ENCODE measurements at regions not wholly inside any gene's neighbourhood (a gene's known extent, or its start where the extent isn't known, plus 50 kb on each side); places are given as distances from the start of the nearest gene placed in this dataset.

GRCh38 chr9:38198140-38198539 lies 129.1 kb upstream of the SHB start:
- H3K4me3 ChIP-seq (replicated peaks in 1 of 2; ENCODE audit: low read depth in 2 of 2, low read length in 2 of 2): no peak overlapping the region
- TF ChIP-seq, protein P1, sequence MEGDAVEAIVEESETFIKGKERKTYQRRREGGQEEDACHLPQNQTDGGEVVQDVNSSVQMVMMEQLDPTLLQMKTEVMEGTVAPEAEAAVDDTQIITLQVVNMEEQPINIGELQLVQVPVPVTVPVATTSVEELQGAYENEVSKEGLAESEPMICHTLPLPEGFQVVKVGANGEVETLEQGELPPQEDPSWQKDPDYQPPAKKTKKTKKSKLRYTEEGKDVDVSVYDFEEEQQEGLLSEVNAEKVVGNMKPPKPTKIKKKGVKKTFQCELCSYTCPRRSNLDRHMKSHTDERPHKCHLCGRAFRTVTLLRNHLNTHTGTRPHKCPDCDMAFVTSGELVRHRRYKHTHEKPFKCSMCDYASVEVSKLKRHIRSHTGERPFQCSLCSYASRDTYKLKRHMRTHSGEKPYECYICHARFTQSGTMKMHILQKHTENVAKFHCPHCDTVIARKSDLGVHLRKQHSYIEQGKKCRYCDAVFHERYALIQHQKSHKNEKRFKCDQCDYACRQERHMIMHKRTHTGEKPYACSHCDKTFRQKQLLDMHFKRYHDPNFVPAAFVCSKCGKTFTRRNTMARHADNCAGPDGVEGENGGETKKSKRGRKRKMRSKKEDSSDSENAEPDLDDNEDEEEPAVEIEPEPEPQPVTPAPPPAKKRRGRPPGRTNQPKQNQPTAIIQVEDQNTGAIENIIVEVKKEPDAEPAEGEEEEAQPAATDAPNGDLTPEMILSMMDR (IDR thresholded peaks at IDR 0.05; ENCODE audit: low read depth, low read length): no peak
- no peak for DNase-seq (ENCODE audit: low read depth in 2 of 2)

DNA sequence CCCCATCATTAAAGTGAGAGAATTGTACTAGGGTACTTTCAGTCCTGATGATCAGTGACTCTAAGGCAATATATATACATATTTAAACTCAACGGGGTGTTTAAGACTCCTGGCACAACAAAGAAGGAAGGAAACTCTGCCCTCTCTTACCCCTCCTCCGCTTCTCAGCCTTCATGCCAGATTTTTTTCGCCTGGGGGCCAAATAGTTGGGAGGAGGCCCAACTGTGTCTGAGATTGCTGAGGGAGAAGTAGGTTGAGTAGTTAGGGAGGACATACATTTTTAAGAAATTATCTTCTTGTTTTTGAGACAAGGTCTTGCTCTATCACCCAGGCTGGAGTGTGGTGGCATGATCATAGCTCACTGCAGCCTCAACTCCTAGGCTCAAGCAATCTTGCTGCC lies 127.7 kb upstream of the SHB start:
- TF ChIP-seq, protein P1 (IDR thresholded peaks at IDR 0.05; ENCODE audit: low read depth, low read length): no peak
- no peak overlapping the region for H3K4me3 ChIP-seq (replicated peaks in 1 of 2; ENCODE audit: low read depth in 2 of 2, low read length in 2 of 2)
- DNase-seq (ENCODE audit: low read depth in 2 of 2): no peak

DNA sequence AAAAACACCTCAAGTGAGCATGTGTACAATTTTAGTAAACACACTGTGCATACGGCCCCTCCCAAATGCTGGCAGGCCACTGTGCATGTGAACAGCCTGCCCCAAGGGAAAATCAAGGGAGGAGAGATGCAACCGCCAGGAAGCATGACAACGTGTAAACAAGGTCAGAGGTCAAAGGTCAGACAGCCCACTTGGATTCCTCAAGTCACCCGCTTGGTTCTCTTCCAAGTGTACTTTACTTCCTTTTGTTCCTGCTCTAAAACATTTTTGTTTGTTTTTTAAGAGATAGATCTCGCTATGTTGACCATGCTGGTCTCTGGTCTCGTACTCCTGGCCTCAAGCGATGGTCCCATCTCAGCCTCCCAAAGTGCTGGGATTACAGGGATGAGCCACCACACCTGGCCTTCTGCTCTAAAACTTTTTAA lies 126.7 kb upstream of the SHB start:
- TF ChIP-seq, protein P1 (IDR thresholded peaks at IDR 0.05; ENCODE audit: low read depth, low read length): no peak
- DNase-seq (ENCODE audit: low read depth in 2 of 2): no peak
- no peak overlapping the region for H3K4me3 ChIP-seq (replicated peaks in 1 of 2; ENCODE audit: low read depth in 2 of 2, low read length in 2 of 2)

DNA sequence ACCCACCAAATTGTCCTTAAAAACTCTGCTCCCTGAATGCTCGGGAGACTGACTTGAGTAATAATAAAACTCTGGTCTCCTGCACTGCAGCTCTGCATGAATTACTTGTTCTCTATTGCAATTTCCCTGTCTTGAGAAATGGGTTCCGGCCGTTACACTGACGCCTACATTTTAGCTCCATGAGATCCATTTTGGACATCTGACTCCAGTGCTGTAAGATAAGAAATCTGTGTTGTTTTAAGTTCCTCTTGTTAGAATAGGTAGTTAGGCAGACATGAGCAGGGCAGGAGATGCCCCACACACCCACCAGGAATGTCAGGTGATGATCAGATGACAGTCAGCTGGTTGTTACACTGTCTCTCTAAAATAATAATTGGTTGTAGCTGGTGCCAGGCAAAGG lies 125.8 kb upstream of the SHB start:
- DNase-seq (ENCODE audit: low read depth in 2 of 2): no peak
- no peak overlapping the region for H3K4me3 ChIP-seq (replicated peaks in 1 of 2; ENCODE audit: low read depth in 2 of 2, low read length in 2 of 2)

DNA sequence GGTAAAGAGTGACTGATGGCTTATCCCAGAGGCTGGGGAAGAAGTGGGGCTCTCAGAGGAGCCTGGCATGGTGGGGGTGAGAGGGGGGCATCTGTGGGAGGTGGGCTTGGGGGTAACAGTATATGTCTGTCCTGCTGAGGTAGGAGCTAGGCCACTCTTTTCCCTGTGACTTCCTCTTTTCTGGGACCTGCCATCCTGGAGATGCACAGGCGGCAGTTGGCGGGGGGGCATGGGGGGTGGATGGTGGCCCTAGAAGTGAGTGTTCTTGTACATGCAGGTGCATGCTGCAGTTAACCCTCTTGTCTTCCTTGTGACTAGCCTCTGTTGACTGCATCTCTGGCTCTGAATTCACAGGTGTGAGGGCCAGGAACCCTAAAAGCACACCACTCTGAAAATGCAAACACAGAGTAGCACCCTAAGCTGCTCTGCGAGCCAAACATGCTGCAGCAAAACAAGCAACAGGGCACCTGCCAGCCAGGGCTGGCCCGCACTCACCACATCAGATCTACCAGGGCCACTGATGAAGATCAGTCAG lies 123.8 kb upstream of the SHB start:
- DNase-seq (ENCODE audit: low read depth in 2 of 2): no peak
- TF ChIP-seq, protein P1 (IDR thresholded peaks at IDR 0.05; ENCODE audit: low read depth, low read length): no peak
- no peak overlapping the region for H3K4me3 ChIP-seq (replicated peaks in 1 of 2; ENCODE audit: low read depth in 2 of 2, low read length in 2 of 2)

More for the DNA sequence above, 125.8 kb upstream of the SHB start:
- TF ChIP-seq, protein P1 (IDR thresholded peaks at IDR 0.05; ENCODE audit: low read depth, low read length): no peak

DNA sequence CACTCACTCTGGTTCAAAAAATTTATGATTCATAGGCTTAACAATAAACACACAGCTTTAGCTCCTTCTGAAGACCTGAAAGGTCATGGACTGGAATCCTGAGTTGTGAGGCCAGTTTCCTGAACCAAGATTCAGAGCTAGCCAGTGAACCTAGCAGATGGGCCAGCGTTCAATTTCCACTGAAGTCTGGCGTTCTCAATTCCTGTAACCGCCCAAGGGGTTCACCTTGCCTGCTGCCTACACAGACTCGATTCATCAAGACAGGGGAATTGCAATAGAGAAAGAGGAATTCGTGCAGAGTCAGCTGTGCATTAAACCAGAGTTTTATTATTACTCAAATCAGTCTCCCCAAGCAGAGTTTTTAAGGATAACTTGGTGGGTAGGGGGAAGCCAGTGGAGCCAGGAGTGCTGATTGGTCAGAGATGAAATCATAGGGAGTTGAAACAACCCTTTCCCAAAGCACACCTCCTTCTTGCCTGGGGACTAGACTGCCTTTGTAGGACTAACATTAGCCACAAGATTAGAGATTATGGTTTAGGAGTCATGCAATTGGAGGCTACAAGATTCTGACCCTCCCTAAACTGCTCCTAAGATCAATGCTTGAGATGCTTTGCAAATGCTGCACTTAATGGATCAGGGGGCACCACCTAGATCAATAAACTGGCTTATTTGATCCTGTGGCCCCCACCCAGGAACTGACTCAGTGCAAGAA lies 117.5 kb upstream of the SHB start:
- TF ChIP-seq, protein P1 (IDR thresholded peaks at IDR 0.05; ENCODE audit: low read depth, low read length): no peak
- no peak for DNase-seq (ENCODE audit: low read depth in 2 of 2)
- no peak overlapping the region for H3K4me3 ChIP-seq (replicated peaks in 1 of 2; ENCODE audit: low read depth in 2 of 2, low read length in 2 of 2)

Data from cardiac fibroblast (primary cell).